HL-60 (cell line): ENCODE measurements at regions not wholly inside any gene's neighbourhood (a gene's known extent, or its start where the extent isn't known, plus 50 kb on each side); places are given as distances from the start of the nearest gene placed in this dataset.

ENCODE experiments used
- GABPA ChIP-seq: IDR thresholded peaks from 2 replicates; pipeline ENCODE4 v1.6.1; 2012; ENCODE audit warnings: low read depth
- POLR2AphosphoS5 ChIP-seq: IDR thresholded peaks from 2 replicates; pipeline ENCODE4 v1.6.1; 2012; ENCODE audit warnings: low read depth
- REST ChIP-seq: IDR thresholded peaks from 2 replicates; pipeline ENCODE4 v1.6.1; 2012; ENCODE audit warnings: low read depth; ENCODE audit not compliant: insufficient replicate concordance
- SPI1 ChIP-seq: IDR thresholded peaks from 2 replicates; pipeline ENCODE4 v1.6.1; 2012; ENCODE audit warnings: low read depth, mild to moderate bottlenecking, borderline replicate concordance
- TF ChIP-seq, protein P1 (sequence below): IDR thresholded peaks from one replicate; pipeline ENCODE4 v1.5.1; 2011; ENCODE audit warnings: low read length, control low read depth, inconsistent platforms; ENCODE audit not compliant: insufficient read depth

DNA sequence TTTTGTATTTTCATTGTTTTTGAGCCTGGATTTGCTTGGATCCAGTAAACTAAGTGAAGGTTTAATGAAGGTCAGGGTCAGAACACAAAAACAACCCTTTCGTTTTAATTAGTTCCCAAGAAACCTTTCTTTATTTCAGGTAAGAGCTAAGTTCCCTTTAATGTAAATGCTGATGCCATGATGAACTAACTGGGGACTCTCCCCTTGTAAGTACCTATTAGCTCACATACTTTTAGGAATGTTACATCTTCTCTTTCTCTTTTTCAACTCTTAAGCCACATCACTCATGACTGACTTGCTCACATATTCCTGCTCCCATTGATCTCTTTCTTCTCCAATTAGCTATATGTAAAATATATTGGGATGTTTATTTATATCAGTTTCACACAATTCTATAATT, 673.1 kb upstream of the CPEB2 start:
- TF ChIP-seq, protein P1, sequence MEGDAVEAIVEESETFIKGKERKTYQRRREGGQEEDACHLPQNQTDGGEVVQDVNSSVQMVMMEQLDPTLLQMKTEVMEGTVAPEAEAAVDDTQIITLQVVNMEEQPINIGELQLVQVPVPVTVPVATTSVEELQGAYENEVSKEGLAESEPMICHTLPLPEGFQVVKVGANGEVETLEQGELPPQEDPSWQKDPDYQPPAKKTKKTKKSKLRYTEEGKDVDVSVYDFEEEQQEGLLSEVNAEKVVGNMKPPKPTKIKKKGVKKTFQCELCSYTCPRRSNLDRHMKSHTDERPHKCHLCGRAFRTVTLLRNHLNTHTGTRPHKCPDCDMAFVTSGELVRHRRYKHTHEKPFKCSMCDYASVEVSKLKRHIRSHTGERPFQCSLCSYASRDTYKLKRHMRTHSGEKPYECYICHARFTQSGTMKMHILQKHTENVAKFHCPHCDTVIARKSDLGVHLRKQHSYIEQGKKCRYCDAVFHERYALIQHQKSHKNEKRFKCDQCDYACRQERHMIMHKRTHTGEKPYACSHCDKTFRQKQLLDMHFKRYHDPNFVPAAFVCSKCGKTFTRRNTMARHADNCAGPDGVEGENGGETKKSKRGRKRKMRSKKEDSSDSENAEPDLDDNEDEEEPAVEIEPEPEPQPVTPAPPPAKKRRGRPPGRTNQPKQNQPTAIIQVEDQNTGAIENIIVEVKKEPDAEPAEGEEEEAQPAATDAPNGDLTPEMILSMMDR, result no peak
- no peak for TF ChIP-seq REST
- no peak for TF ChIP-seq POLR2AphosphoS5
- TF ChIP-seq SPI1, result no peak
- TF ChIP-seq GABPA, result no peak
